ENCODE measurements at regions not wholly inside any gene's neighbourhood (a gene's known extent, or its start where the extent isn't known, plus 50 kb on each side); places are given as distances from the start of the nearest gene placed in this dataset.

DNA sequence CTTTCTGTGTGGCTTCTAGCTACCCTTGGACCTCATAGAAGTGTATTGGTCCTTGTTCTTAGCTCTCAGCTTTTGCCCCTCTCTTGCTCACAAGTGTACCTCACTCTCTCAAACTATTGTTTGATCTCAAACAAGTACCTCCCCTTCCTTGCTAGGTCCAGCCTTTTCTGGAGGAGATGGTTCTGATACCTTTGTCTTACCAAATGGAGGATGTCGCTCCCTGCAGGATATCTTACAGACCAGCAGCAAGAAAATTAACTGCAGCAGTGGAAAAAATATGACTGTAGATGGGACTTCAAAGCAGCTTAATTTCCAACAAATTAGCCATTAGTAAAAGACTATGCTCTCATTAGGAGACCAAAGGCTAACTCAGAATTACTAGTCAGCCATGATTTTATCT lies 388.1 kb upstream of the ROBO2 start:
- Histone ChIP-seq H3K14ac (ENCODE audit: low read length) (no peak overlapping the region), H3K4me2 (ENCODE audit: low read length) (no peak overlapping the region), H2AFZ (ENCODE audit: insufficient read depth, low read length, poor library complexity) (no peak overlapping the region), H3K36me3 (ENCODE audit: control insufficient read depth in 1 of 2, insufficient read depth in 2 of 2, low read length in 2 of 2) (no peaks in the 10 kb centered on the region), H3K79me1 (ENCODE audit: low read length) (no peaks in the 10 kb centered on the region), H2AK5ac (ENCODE audit: low read length) (no peak overlapping the region), H4K12ac (ENCODE audit: low read depth, low read length) (no peak overlapping the region), H2BK12ac (ENCODE audit: low read length) (no peak overlapping the region), H2BK120ac (ENCODE audit: insufficient read depth, low read length, poor library complexity) (no peak overlapping the region), H3K9me3 (ENCODE audit: insufficient read depth, low read depth, low read length) (no peaks in the 10 kb centered on the region), H4K8ac (ENCODE audit: low read depth, low read length) (no peak overlapping the region), H3K4me1 (ENCODE audit: control insufficient read depth in 1 of 2, insufficient read depth in 2 of 2, low read length in 2 of 2) (no peaks in the 10 kb centered on the region), H4K91ac (ENCODE audit: low read depth, low read length) (no peak overlapping the region), H3K18ac (ENCODE audit: low read length) (no peak overlapping the region), H2BK5ac (ENCODE audit: low read depth, low read length, poor library complexity) (no peak overlapping the region), H3K4ac (ENCODE audit: low read depth, low read length) (no peak overlapping the region), H3K4me3 (ENCODE audit: low read depth, low read length) (no peak overlapping the region), H3K27ac (ENCODE audit: low read depth, low read length) (no peak overlapping the region), H3K27me3 (ENCODE audit: insufficient read depth, low read length) (no peaks in the 10 kb centered on the region), H3K9ac (ENCODE audit: low read length) (no peak overlapping the region), H3K79me2 (ENCODE audit: control insufficient read depth, insufficient read depth, low read length, poor library complexity) (no peaks in the 10 kb centered on the region), H3K23ac (ENCODE audit: low read length) (no peak overlapping the region)
- WGBS (ENCODE audit: extremely low coverage, insufficient coverage, insufficient read length) = no CpG with 5 or more reads among the region's 1 CpG
- DNase-seq = no peak

DNA sequence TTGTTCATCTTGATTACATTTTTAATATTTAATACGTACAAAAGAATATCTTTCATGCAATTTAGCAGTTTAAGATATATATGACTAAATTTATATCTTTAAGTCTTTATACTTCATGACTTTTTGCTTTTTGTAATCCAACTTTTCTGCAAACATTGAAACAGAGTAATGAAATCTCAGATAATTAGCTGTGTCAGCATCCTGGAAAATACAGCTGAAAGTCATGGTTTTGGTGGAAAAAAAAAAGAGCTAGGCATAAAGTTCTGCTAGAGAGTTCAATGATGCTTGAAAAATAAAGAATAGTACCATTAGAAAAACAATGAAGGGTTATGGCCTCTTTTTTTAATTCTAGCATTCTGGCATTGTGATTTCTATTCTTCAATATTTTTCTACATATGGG lies 387.4 kb upstream of the ROBO2 start:
- no peak overlapping the region for H2BK120ac ChIP-seq (ENCODE audit: insufficient read depth, low read length, poor library complexity)
- no peak overlapping the region for H3K18ac ChIP-seq (ENCODE audit: low read length)
- no peak overlapping the region for H2AFZ ChIP-seq (ENCODE audit: insufficient read depth, low read length, poor library complexity)
- WGBS (ENCODE audit: extremely low coverage, insufficient coverage, insufficient read length) = no CpG with 5 or more reads among the region's 1 CpG
- H2BK5ac ChIP-seq (ENCODE audit: low read depth, low read length, poor library complexity) = no peak overlapping the region
- H3K27ac ChIP-seq (ENCODE audit: low read depth, low read length) = no peak overlapping the region
- no peak overlapping the region for H4K91ac ChIP-seq (ENCODE audit: low read depth, low read length)
- H3K23ac ChIP-seq (ENCODE audit: low read length) = no peak overlapping the region
- no peak overlapping the region for H3K14ac ChIP-seq (ENCODE audit: low read length)
- H3K79me2 ChIP-seq (ENCODE audit: control insufficient read depth, insufficient read depth, low read length, poor library complexity) = no peaks in the 10 kb centered on the region
- H3K4ac ChIP-seq (ENCODE audit: low read depth, low read length) = no peak overlapping the region
- no peaks in the 10 kb centered on the region for H3K36me3 ChIP-seq (ENCODE audit: control insufficient read depth in 1 of 2, insufficient read depth in 2 of 2, low read length in 2 of 2)
- H3K9ac ChIP-seq (ENCODE audit: low read length) = no peak overlapping the region
- H3K4me3 ChIP-seq (ENCODE audit: low read depth, low read length) = no peak overlapping the region
- H4K12ac ChIP-seq (ENCODE audit: low read depth, low read length) = no peak overlapping the region
- no peak overlapping the region for H2BK12ac ChIP-seq (ENCODE audit: low read length)
- no peaks in the 10 kb centered on the region for H3K4me1 ChIP-seq (ENCODE audit: control insufficient read depth in 1 of 2, insufficient read depth in 2 of 2, low read length in 2 of 2)
- H2AK5ac ChIP-seq (ENCODE audit: low read length) = no peak overlapping the region
- H3K9me3 ChIP-seq (ENCODE audit: insufficient read depth, low read depth, low read length) = no peaks in the 10 kb centered on the region
- DNase-seq = no peak
- H3K4me2 ChIP-seq (ENCODE audit: low read length) = no peak overlapping the region
- no peaks in the 10 kb centered on the region for H3K79me1 ChIP-seq (ENCODE audit: low read length)
- no peak overlapping the region for H4K8ac ChIP-seq (ENCODE audit: low read depth, low read length)
- no peaks in the 10 kb centered on the region for H3K27me3 ChIP-seq (ENCODE audit: insufficient read depth, low read length)

- Histone ChIP-seq H3K4ac (ENCODE audit: low read depth, low read length) (no peak overlapping the region), H3K4me1 (ENCODE audit: control insufficient read depth in 1 of 2, insufficient read depth in 2 of 2, low read length in 2 of 2) (no peaks in the 10 kb centered on the region), H4K91ac (ENCODE audit: low read depth, low read length) (no peak overlapping the region), H4K8ac (ENCODE audit: low read depth, low read length) (no peak overlapping the region), H3K18ac (ENCODE audit: low read length) (no peak overlapping the region), H3K36me3 (ENCODE audit: control insufficient read depth in 1 of 2, insufficient read depth in 2 of 2, low read length in 2 of 2) (no peaks in the 10 kb centered on the region), H3K79me1 (ENCODE audit: low read length) (no peaks in the 10 kb centered on the region), H4K12ac (ENCODE audit: low read depth, low read length) (no peak overlapping the region), H2BK5ac (ENCODE audit: low read depth, low read length, poor library complexity) (no peak overlapping the region), H3K14ac (ENCODE audit: low read length) (no peak overlapping the region), H2BK120ac (ENCODE audit: insufficient read depth, low read length, poor library complexity) (no peak overlapping the region), H3K27me3 (ENCODE audit: insufficient read depth, low read length) (no peaks in the 10 kb centered on the region), H3K4me3 (ENCODE audit: low read depth, low read length) (no peak overlapping the region), H3K27ac (ENCODE audit: low read depth, low read length) (no peak overlapping the region), H2AK5ac (ENCODE audit: low read length) (no peak overlapping the region), H3K4me2 (ENCODE audit: low read length) (no peak overlapping the region), H3K9me3 (ENCODE audit: insufficient read depth, low read depth, low read length) (no peaks in the 10 kb centered on the region), H3K23ac (ENCODE audit: low read length) (no peak overlapping the region), H3K79me2 (ENCODE audit: control insufficient read depth, insufficient read depth, low read length, poor library complexity) (no peaks in the 10 kb centered on the region), H2BK12ac (ENCODE audit: low read length) (no peak overlapping the region), H2AFZ (ENCODE audit: insufficient read depth, low read length, poor library complexity) (no peak overlapping the region), H3K9ac (ENCODE audit: low read length) (no peak overlapping the region)
- no peak for DNase-seq
- WGBS (ENCODE audit: extremely low coverage, insufficient coverage, insufficient read length) = no CpG with 5 or more reads among the region's 6 CpGs
These were observed 386.2 kb upstream of the ROBO2 start for GRCh38 chr3:76653640-76654251.

- Histone ChIP-seq H3K79me1 (ENCODE audit: low read length) (no peaks in the 10 kb centered on the region), H4K91ac (ENCODE audit: low read depth, low read length) (no peak overlapping the region), H3K23ac (ENCODE audit: low read length) (no peak overlapping the region), H2BK120ac (ENCODE audit: insufficient read depth, low read length, poor library complexity) (no peak overlapping the region), H4K8ac (ENCODE audit: low read depth, low read length) (no peak overlapping the region), H2AFZ (ENCODE audit: insufficient read depth, low read length, poor library complexity) (no peak overlapping the region), H4K12ac (ENCODE audit: low read depth, low read length) (no peak overlapping the region), H3K4ac (ENCODE audit: low read depth, low read length) (no peak overlapping the region), H2AK5ac (ENCODE audit: low read length) (no peak overlapping the region), H2BK5ac (ENCODE audit: low read depth, low read length, poor library complexity) (no peak overlapping the region), H3K27me3 (ENCODE audit: insufficient read depth, low read length) (no peaks in the 10 kb centered on the region), H3K27ac (ENCODE audit: low read depth, low read length) (no peak overlapping the region), H3K14ac (ENCODE audit: low read length) (no peak overlapping the region), H3K9ac (ENCODE audit: low read length) (no peak overlapping the region), H3K4me3 (ENCODE audit: low read depth, low read length) (no peak overlapping the region), H3K79me2 (ENCODE audit: control insufficient read depth, insufficient read depth, low read length, poor library complexity) (no peaks in the 10 kb centered on the region), H2BK12ac (ENCODE audit: low read length) (no peak overlapping the region), H3K9me3 (ENCODE audit: insufficient read depth, low read depth, low read length) (no peaks in the 10 kb centered on the region), H3K4me1 (ENCODE audit: control insufficient read depth in 1 of 2, insufficient read depth in 2 of 2, low read length in 2 of 2) (no peaks in the 10 kb centered on the region), H3K4me2 (ENCODE audit: low read length) (no peak overlapping the region), H3K18ac (ENCODE audit: low read length) (no peak overlapping the region), H3K36me3 (ENCODE audit: control insufficient read depth in 1 of 2, insufficient read depth in 2 of 2, low read length in 2 of 2) (no peaks in the 10 kb centered on the region)
- WGBS (ENCODE audit: extremely low coverage, insufficient coverage, insufficient read length) = no CpG with 5 or more reads among the region's 4 CpGs
- DNase-seq = no peak
These were observed 383.3 kb upstream of the ROBO2 start for GRCh38 chr3:76656531-76657070.
